ENCODE measurements at regions not wholly inside any gene's neighbourhood (a gene's known extent, or its start where the extent isn't known, plus 50 kb on each side); places are given as distances from the start of the nearest gene placed in this dataset.
"Not testable (repeated sequence)": the region's sequence is repeated elsewhere in the genome, so short reads cannot be mapped to it uniquely, and the experiment has no call there.

- TF ChIP-seq CTCF (IDR thresholded peaks at IDR 0.05) = no peak
- Histone ChIP-seq H3K4me3 (no peak overlapping the region), H3K27ac (no peak overlapping the region), H3K27me3 (no peaks in the 10 kb centered on the region), H3K9me3 (no peaks in the 10 kb centered on the region), H3K36me3 (no peaks in the 10 kb centered on the region), H3K4me1 (no peaks in the 10 kb centered on the region)
- no peak for DNase-seq
- intact Hi-C loops (cut with DNase I) = no loop called here
- peak; percentile 67 for ATAC-seq
Measured at GRCh38 chr7:65800890-65801341, 72.0 kb upstream of the VKORC1L1 start.

- H3K9me3 ChIP-seq = peaks cover 0 to 3% of the 10 kb centered on the region in 2 donors
- no peak overlapping the region for H3K27ac ChIP-seq
- no peaks in the 10 kb centered on the region for H3K4me1 ChIP-seq
- DNase-seq (no peak), ATAC-seq (no peak)
- H3K36me3 ChIP-seq = no peaks in the 10 kb centered on the region
- H3K4me3 ChIP-seq = no peak overlapping the region
- intact Hi-C loops (cut with DNase I) = no loop called here
- H3K27me3 ChIP-seq = no peaks in the 10 kb centered on the region
- no peak for TF ChIP-seq CTCF (IDR thresholded peaks at IDR 0.05)
Measured at GRCh38 chr7:65804887-65805286, 68.0 kb upstream of the VKORC1L1 start.

GRCh38 chr7:65807067-65807466 lies 65.8 kb upstream of the VKORC1L1 start:
- ATAC-seq; H3K36me3 ChIP-seq; DNase-seq; H3K4me3 ChIP-seq; H3K9me3 ChIP-seq; H3K27me3 ChIP-seq; H3K4me1 ChIP-seq; intact Hi-C loops (cut with DNase I); H3K27ac ChIP-seq: not testable (repeated sequence)

- H3K4me1 ChIP-seq = no peaks in the 10 kb centered on the region
- peaks cover 0 to 3% of the 10 kb centered on the region in 2 donors for H3K9me3 ChIP-seq
- TF ChIP-seq CTCF (IDR thresholded peaks at IDR 0.05) = no peak
- no peak for ATAC-seq
- DNase-seq = no peak
- intact Hi-C loops (cut with DNase I) = no loop called here
- no peak overlapping the region for H3K27ac ChIP-seq
- no peaks in the 10 kb centered on the region for H3K27me3 ChIP-seq
- H3K4me3 ChIP-seq = no peak overlapping the region
- no peaks in the 10 kb centered on the region for H3K36me3 ChIP-seq
Measured at GRCh38 chr7:65809259-65809981, 63.5 kb upstream of the VKORC1L1 start.

GRCh38 chr7:65809982-65810288 lies 62.9 kb upstream of the VKORC1L1 start:
- DNase-seq = no peak
- TF ChIP-seq CTCF (IDR thresholded peaks at IDR 0.05) = no peak
- no peaks in the 10 kb centered on the region for H3K4me1 ChIP-seq
- intact Hi-C loops (cut with DNase I) = no loop called here
- H3K4me3 ChIP-seq = no peak overlapping the region
- H3K27ac ChIP-seq = no peak overlapping the region
- H3K9me3 ChIP-seq = peaks cover 0 to 3% of the 10 kb centered on the region in 2 donors
- H3K27me3 ChIP-seq = no peaks in the 10 kb centered on the region
- no peak for ATAC-seq
- H3K36me3 ChIP-seq = no peaks in the 10 kb centered on the region

GRCh38 chr7:65812281-65812680 lies 60.6 kb upstream of the VKORC1L1 start:
- no peaks in the 10 kb centered on the region for H3K27me3 ChIP-seq
- DNase-seq = no peak
- peaks cover 0 to 3% of the 10 kb centered on the region in 2 donors for H3K9me3 ChIP-seq
- intact Hi-C loops (cut with DNase I) = no loop called here
- no peaks in the 10 kb centered on the region for H3K4me1 ChIP-seq
- H3K36me3 ChIP-seq = no peaks in the 10 kb centered on the region
- no peak overlapping the region for H3K27ac ChIP-seq
- no peak overlapping the region for H3K4me3 ChIP-seq
- no peak for TF ChIP-seq CTCF (IDR thresholded peaks at IDR 0.05)
- no peak for ATAC-seq

- intact Hi-C loops (cut with DNase I); H3K9me3 ChIP-seq; H3K27ac ChIP-seq; DNase-seq; ATAC-seq; H3K27me3 ChIP-seq; H3K4me1 ChIP-seq; H3K36me3 ChIP-seq; H3K4me3 ChIP-seq: not testable (repeated sequence)
Measured at GRCh38 chr7:65814556-65815167, 58.2 kb upstream of the VKORC1L1 start.

Data from left lung (tissue), 4 donors.